CD4-positive, alpha-beta T cell (primary cell): ENCODE measurements at regions not wholly inside any gene's neighbourhood (a gene's known extent, or its start where the extent isn't known, plus 50 kb on each side); places are given as distances from the start of the nearest gene placed in this dataset.

Experiments used
- ATAC-seq: fragments of 200-7000 bp; cut with Tn5 transposase; one replicate; pipeline ENCODE4 v1.10.0; 2022; ENCODE audit warnings: mild to moderate bottlenecking; ENCODE audit not compliant: poor library complexity
- CTCF ChIA-PET: fragments of 350-600 bp; sonication (Branson Sonifier 250); formaldehyde crosslinking; loops from one replicate; lab custom pipeline; 2021; ENCODE audit warnings: antibody characterized with exemption, inconsistent platforms; lab: Charles Lee
- POLR2A ChIA-PET: fragments of 350-600 bp; sonication (Branson Sonifier 250); formaldehyde crosslinking; loops from one replicate; lab custom pipeline; 2021; ENCODE audit warnings: antibody characterized with exemption, inconsistent platforms; lab: Charles Lee
- DNase-seq, 14 experiments: peaks; one replicate each; pipeline ENCODE4 v3.0.0-alpha.2; 2013 to 2020; ENCODE audit warnings: mixed read lengths in 2 of 14
- H3K27ac ChIP-seq, 2 donors: one replicate each; pipeline versions ENCODE4 v1.5.1 to v1.7.0; 2013; ENCODE audit warnings: low read length in 2 of 2, low read depth in 1 of 2, mild to moderate bottlenecking in 1 of 2
- H3K27me3 ChIP-seq, 2 experiments: 1 replicate in 1 of 2; 2 replicates in 1 of 2; pipeline versions ENCODE4 v1.6.1 to v1.7.0; 2013; ENCODE audit warnings: low read length in 2 of 2, control low read depth in 1 of 2, mild to moderate bottlenecking in 1 of 2, moderate library complexity in 1 of 2; ENCODE audit not compliant: insufficient read depth in 2 of 2, control insufficient read depth in 1 of 2
- H3K36me3 ChIP-seq: one replicate; pipeline ENCODE4 v1.6.1; 2013; ENCODE audit warnings: low read length, control low read depth; ENCODE audit not compliant: insufficient read depth
- H3K4me1 ChIP-seq: one replicate; pipeline ENCODE4 v1.6.1; 2013; ENCODE audit warnings: low read length, control low read depth; ENCODE audit not compliant: insufficient read depth
- H3K4me3 ChIP-seq: one replicate; pipeline ENCODE4 v1.5.1; 2013; ENCODE audit warnings: mild to moderate bottlenecking, low read length, moderate library complexity
- H3K9me3 ChIP-seq, 2 experiments: 1 replicate in 1 of 2; 2 replicates in 1 of 2; pipeline versions ENCODE4 v1.6.1 to v1.7.0; 2013; ENCODE audit warnings: low read length in 2 of 2, mild to moderate bottlenecking in 2 of 2, control low read depth in 1 of 2, moderate library complexity in 1 of 2; ENCODE audit not compliant: control insufficient read depth in 1 of 2, insufficient read depth in 1 of 2
- H3K27ac Mint-ChIP-seq: one replicate; pipeline ENCODE4 v1.8.0; 2020; ENCODE audit warnings: mixed read lengths
- H3K27me3 Mint-ChIP-seq: one replicate; pipeline ENCODE4 v1.8.0; 2021; ENCODE audit warnings: mixed read lengths
- H3K36me3 Mint-ChIP-seq: one replicate; pipeline ENCODE4 v1.8.0; 2021; ENCODE audit warnings: low read depth, mixed read lengths
- H3K4me1 Mint-ChIP-seq: one replicate; pipeline ENCODE4 v1.8.0; 2021; ENCODE audit warnings: low read depth, mixed read lengths
- H3K4me3 Mint-ChIP-seq: one replicate; pipeline ENCODE4 v1.8.0; 2020; ENCODE audit warnings: mild to moderate bottlenecking, mixed read lengths
- H3K9me3 Mint-ChIP-seq: one replicate; pipeline ENCODE4 v1.8.0; 2020; ENCODE audit warnings: mixed read lengths
- CTCF ChIP-seq: fragments of 200-600 bp; IDR thresholded peaks from one replicate; pipeline ENCODE4 v1.8.0; 2022; ENCODE audit warnings: antibody characterized with exemption, mild to moderate bottlenecking
- intact Hi-C, 2 experiments: fragments of 100-400 bp; cut with DNase I in 1 of 2; cut with micrococcal nuclease in 1 of 2; formaldehyde crosslinking; loops; one replicate each; pipeline versions ENCODE4 v1.15.1 to v1.9.0; 2023 to 2025; cut with DNase I, micrococcal nuclease

GRCh38 chr14:89674240-89674639 lies 257.2 kb upstream of the FOXN3 start:
- no peak overlapping the region for H3K4me3 Mint-ChIP-seq
- ChIA-PET POLR2A (interaction anchor here (1.2 kb wide), 1 partner anchor 47 kb away, joined by 3 read pairs; no protein-coding TSS in a partner anchor), CTCF (no interaction called here)
- H3K4me3 ChIP-seq, result no peak overlapping the region
- peak overlapping the region; percentile 50 for H3K27ac Mint-ChIP-seq
- no peaks in the 10 kb centered on the region for H3K27me3 ChIP-seq
- H3K4me1 Mint-ChIP-seq, result peaks cover 44% of the 10 kb centered on the region
- no peak overlapping the region for H3K27ac ChIP-seq
- no peaks in the 10 kb centered on the region for H3K9me3 Mint-ChIP-seq
- DNase-seq (no peak), ATAC-seq (no peak)
- no peaks in the 10 kb centered on the region for H3K9me3 ChIP-seq
- intact Hi-C loops, result no loop called here
- no peak for TF ChIP-seq CTCF
- no peaks in the 10 kb centered on the region for H3K27me3 Mint-ChIP-seq
- H3K36me3 Mint-ChIP-seq, result no peaks in the 10 kb centered on the region
- H3K4me1 ChIP-seq, result peaks cover 15% of the 10 kb centered on the region
- H3K36me3 ChIP-seq, result no peaks in the 10 kb centered on the region

GRCh38 chr14:89673512-89674225 lies 256.6 kb upstream of the FOXN3 start:
- TF ChIP-seq CTCF, result no peak
- no peaks in the 10 kb centered on the region for H3K27me3 ChIP-seq
- Mint-ChIP-seq H3K27me3 (no peaks in the 10 kb centered on the region), H3K36me3 (no peaks in the 10 kb centered on the region), H3K4me1 (peaks cover 49% of the 10 kb centered on the region), H3K27ac (peak overlapping the region; percentile 50), H3K4me3 (no peak overlapping the region), H3K9me3 (no peaks in the 10 kb centered on the region)
- intact Hi-C loops, result no loop called here
- ChIA-PET POLR2A (interaction anchor here (1.2 kb wide), 1 partner anchor 47 kb away, joined by 3 read pairs; no protein-coding TSS in a partner anchor), CTCF (interaction anchor here (0.7 kb wide), 1 partner anchor 178 kb away, joined by 3 read pairs; no protein-coding TSS in a partner anchor)
- H3K27ac ChIP-seq, result no peak overlapping the region
- peak in 5 of 14 experiments; percentile 4 to 51 (median 38) for DNase-seq
- peak; percentile 59 for ATAC-seq
- no peaks in the 10 kb centered on the region for H3K9me3 ChIP-seq
- H3K36me3 ChIP-seq, result no peaks in the 10 kb centered on the region
- no peak overlapping the region for H3K4me3 ChIP-seq
- peaks cover 18% of the 10 kb centered on the region for H3K4me1 ChIP-seq

- H3K9me3 ChIP-seq, result no peaks in the 10 kb centered on the region
- no peak for TF ChIP-seq CTCF
- Mint-ChIP-seq H3K4me3 (no peak overlapping the region), H3K9me3 (no peaks in the 10 kb centered on the region), H3K27ac (no peak overlapping the region), H3K36me3 (no peaks in the 10 kb centered on the region), H3K4me1 (peaks cover 56% of the 10 kb centered on the region), H3K27me3 (no peaks in the 10 kb centered on the region)
- no peak overlapping the region for H3K27ac ChIP-seq
- H3K4me3 ChIP-seq, result no peak overlapping the region
- CTCF ChIA-PET, result interaction anchor here (0.7 to 1.1 kb wide), 2 partner anchors 48 to 177 kb away, joined by 3 read pairs; no protein-coding TSS in a partner anchor
- no peaks in the 10 kb centered on the region for H3K36me3 ChIP-seq
- POLR2A ChIA-PET, result interaction anchor here (1.0 to 1.6 kb wide), 3 partner anchors 8 to 48 kb away, joined by 3 to 5 read pairs (median 3); no protein-coding TSS in a partner anchor
- peaks cover 18% of the 10 kb centered on the region for H3K4me1 ChIP-seq
- DNase-seq, result no peak
- intact Hi-C loops, result no loop called here
- no peaks in the 10 kb centered on the region for H3K27me3 ChIP-seq
- ATAC-seq, result no peak
These were observed 255.8 kb upstream of the FOXN3 start for GRCh38 chr14:89672636-89673511.
